GM12878 (cell line): ENCODE measurements at regions not wholly inside any gene's neighbourhood (a gene's known extent, or its start where the extent isn't known, plus 50 kb on each side); places are given as distances from the start of the nearest gene placed in this dataset.

ENCODE experiments used
- ATAC-seq: fragments of 200-7000 bp; cut with Tn5 transposase; 3 replicates; pipeline ENCODE4 v1.9.1; 2020; ENCODE audit warnings: mild to moderate bottlenecking, moderate library complexity
- BruUV-seq: library from RNA; stranded (reverse); fragments of 400-500 nt; replicated peaks from 2 replicates; lab custom pipeline; 2021; lab: Mats Ljungman, UMichigan
- CTCF ChIA-PET: fragments of 300-600 bp; sonication (Branson Sonifier 250); formaldehyde crosslinking; extraction: SDS; loops from one replicate; lab custom pipeline; 2021; ENCODE audit warnings: inconsistent platforms; lab: Yijun Ruan, JAX
- POLR2A ChIA-PET: fragments of 350-600 bp; formaldehyde crosslinking; extraction: SDS; loops from one replicate; lab custom pipeline; 2021; ENCODE audit warnings: inconsistent platforms; lab: Charles Lee
- RAD21 ChIA-PET: fragments of 300-600 bp; sonication (Branson Sonifier 250); formaldehyde crosslinking; loops from one replicate; lab custom pipeline; 2023; ENCODE audit warnings: antibody characterized with exemption; ENCODE audit not compliant: unreplicated experiment; lab: Charles Lee
- SMC1A ChIA-PET: fragments of 300-600 bp; sonication (Branson Sonifier 250); formaldehyde crosslinking; loops from one replicate; lab custom pipeline; 2023; ENCODE audit not compliant: unreplicated experiment, uncharacterized antibody; lab: Charles Lee
- DNase-seq: peaks from one replicate; pipeline ENCODE4 v3.0.0-alpha.2; 2011; ENCODE audit warnings: low read depth, low spot score
- FAIRE-seq: peaks from 3 replicates; lab custom pipeline; 2011; peaks lifted over from hg19 to GRCh38; lab: Jason Lieb, UNC
- H2AFZ ChIP-seq: 2 replicates; pipeline ENCODE4 v1.6.0; 2011; ENCODE audit warnings: low read depth, low read length, control low read depth; ENCODE audit not compliant: control insufficient read depth
- H3K27ac ChIP-seq: 2 replicates; pipeline ENCODE4 v1.5.1; 2011; ENCODE audit warnings: control low read depth; ENCODE audit not compliant: control insufficient read depth, insufficient read depth
- H3K27me3 ChIP-seq, 2 experiments: replicated peaks in 1 of 2; 2 replicates each; pipeline versions ENCODE4 v1.6.0 to v1.6.1; 2011; ENCODE audit warnings: low read length in 1 of 2; ENCODE audit not compliant: control insufficient read depth in 2 of 2, insufficient read depth in 2 of 2
- H3K36me3 ChIP-seq, 2 experiments: 2 replicates each; pipeline ENCODE4 v1.5.1; 2011; ENCODE audit warnings: low read length in 1 of 2; ENCODE audit not compliant: control insufficient read depth in 2 of 2, insufficient read depth in 2 of 2
- H3K4me1 ChIP-seq: 2 replicates; pipeline ENCODE4 v1.6.1; 2011; ENCODE audit warnings: mild to moderate bottlenecking, low read length, moderate library complexity, mixed read lengths; ENCODE audit not compliant: control insufficient read depth, insufficient read depth
- H3K4me2 ChIP-seq: 2 replicates; pipeline ENCODE4 v1.6.0; 2011; ENCODE audit warnings: control low read depth; ENCODE audit not compliant: control insufficient read depth, insufficient read depth
- H3K4me3 ChIP-seq: fragments of 200-600 bp; sonication (generic); 2 replicates; pipeline ENCODE4 v1.5.1; 2016
- H3K79me2 ChIP-seq: 2 replicates; pipeline ENCODE4 v1.6.0; 2011; ENCODE audit warnings: low read length; ENCODE audit not compliant: control insufficient read depth, insufficient read depth
- H3K9ac ChIP-seq: 2 replicates; pipeline ENCODE4 v1.8.0; 2011; ENCODE audit warnings: low read length, control low read depth, mixed read lengths; ENCODE audit not compliant: control insufficient read depth, insufficient read depth
- H3K9me3 ChIP-seq: replicated peaks from 3 replicates; pipeline ENCODE4 v1.5.1; 2011; ENCODE audit warnings: mild to moderate bottlenecking, low read length; ENCODE audit not compliant: control insufficient read depth, insufficient read depth
- H4K20me1 ChIP-seq: 2 replicates; pipeline ENCODE4 v1.6.0; 2011; ENCODE audit not compliant: control insufficient read depth, insufficient read depth
- ATF3 ChIP-seq: IDR thresholded peaks from 2 replicates; pipeline ENCODE4 v1.6.1; 2011; ENCODE audit warnings: low read depth, mild to moderate bottlenecking, low read length, moderate library complexity, borderline replicate concordance; ENCODE audit errors: extremely low read depth
- BCL11A ChIP-seq: IDR thresholded peaks from 2 replicates; pipeline ENCODE4 v1.6.1; 2011; ENCODE audit warnings: low read depth, low read length
- ELK1 ChIP-seq: IDR thresholded peaks from 2 replicates; pipeline ENCODE4 v1.6.1; 2012; ENCODE audit warnings: low read depth, low read length, improper control_type of control experiment
- IKZF2 ChIP-seq, 2 experiments: fragments of 450-650 bp; IDR thresholded peaks; 2 replicates each; pipeline ENCODE4 v1.6.1; 2017; ENCODE audit warnings: mild to moderate bottlenecking in 2 of 2, moderate library complexity in 2 of 2
- KDM1A ChIP-seq: fragments of 200-600 bp; sonication (generic); IDR thresholded peaks from 2 replicates; pipeline ENCODE4 v1.6.1; 2016; ENCODE audit warnings: borderline replicate concordance
- NFXL1 ChIP-seq: fragments of 450-650 bp; IDR thresholded peaks from 2 replicates; pipeline ENCODE4 v1.6.1; 2017; ENCODE audit warnings: antibody characterized with exemption, mild to moderate bottlenecking, borderline replicate concordance
- RAD21 ChIP-seq: IDR thresholded peaks from 2 replicates; pipeline ENCODE4 v1.6.1; 2011; ENCODE audit warnings: mild to moderate bottlenecking, low read depth, low read length, moderate library complexity; ENCODE audit not compliant: insufficient read depth
- RCOR1 ChIP-seq: conservative IDR thresholded peaks from 2 replicates; pipeline ENCODE4 v1.6.1; 2012; ENCODE audit warnings: low read depth, low read length, improper control_type of control experiment
- SPI1 ChIP-seq: IDR thresholded peaks from 2 replicates; pipeline ENCODE4 v1.6.1; 2011; ENCODE audit warnings: low read depth, mild to moderate bottlenecking, low read length, moderate library complexity, borderline replicate concordance; ENCODE audit not compliant: insufficient read depth
- YBX1 ChIP-seq: fragments of 450-650 bp; IDR thresholded peaks from 2 replicates; pipeline ENCODE4 v1.6.1; 2016; ENCODE audit warnings: antibody characterized with exemption
- ZNF217 ChIP-seq: fragments of 450-650 bp; IDR thresholded peaks from 2 replicates; pipeline ENCODE4 v1.6.1; 2017; ENCODE audit warnings: antibody characterized with exemption, mild to moderate bottlenecking
- ZNF687 ChIP-seq: fragments of 450-650 bp; IDR thresholded peaks from 2 replicates; pipeline ENCODE4 v1.6.1; 2017; ENCODE audit warnings: mild to moderate bottlenecking, moderate library complexity
- WGBS: methylation state at CpG from one replicate; pipeline ENCODE4 v1.1.6; 2016; ENCODE audit warnings: low lambda C conversion rate; ENCODE audit not compliant: insufficient replicate concordance, insufficient coverage; ENCODE audit errors: missing lambda C conversion rate; 5-methylcytosine and 5-hydroxymethylcytosine counted together
- in situ Hi-C: fragments of 300-500 bp; cut with MboI; formaldehyde crosslinking; loops from 9 replicates; pipeline ENCODE4 v1.14.3; 2018; ENCODE audit warnings: mixed read lengths
- intact Hi-C: fragments of 100-400 bp; cut with micrococcal nuclease; formaldehyde crosslinking; loops from one replicate; pipeline ENCODE4 v1.14.2; 2022; ENCODE audit not compliant: unreplicated experiment

GRCh38 chr4:132824761-132825160 is 324.3 kb upstream of the PCDH10 start:
- 52% methylated on average over 8 of the region's 8 CpGs for WGBS

More at GRCh38 chr4:132824761-132825160, 324.3 kb upstream of the PCDH10 start:
- no peaks in the 10 kb centered on the region for H3K79me2 ChIP-seq
- H3K27ac ChIP-seq = no peak overlapping the region
- no peak overlapping the region for H3K9ac ChIP-seq
- no peak for FAIRE-seq
- DNase-seq = no peak
- H4K20me1 ChIP-seq = no peaks in the 10 kb centered on the region
- no peaks in the 10 kb centered on the region for H3K4me1 ChIP-seq
- SMC1A ChIA-PET = no interaction called here
- no peak for TF ChIP-seq YBX1
- TF ChIP-seq RCOR1 = no peak
- TF ChIP-seq KDM1A = no peak
- TF ChIP-seq ATF3 = no peak
- TF ChIP-seq SPI1 = no peak
- TF ChIP-seq ZNF217 = no peak
- no peak for TF ChIP-seq NFXL1
- no peak for TF ChIP-seq ELK1
- no peak for TF ChIP-seq BCL11A
- no peak for TF ChIP-seq RAD21
- no peak for TF ChIP-seq ZNF687
- TF ChIP-seq IKZF2 (IDR thresholded peaks at IDR 0.05) = no peak
- TF ChIP-seq, all 136 proteins: peak for 0
- intact Hi-C loops (no loop called here), in situ Hi-C loops (no loop called here)
- ChIA-PET RAD21 (no interaction called here), POLR2A (no interaction called here), CTCF (interaction anchor here (0.7 kb wide), 1 partner anchor 14 kb away, joined by 3 read pairs; no protein-coding TSS in a partner anchor)
- Histone ChIP-seq H3K36me3 (no peaks in the 10 kb centered on the region), H3K4me3 (no peak overlapping the region), H3K4me2 (no peak overlapping the region), H3K9me3 (no peaks in the 10 kb centered on the region), H3K27me3 (no peaks in the 10 kb centered on the region), H2AFZ (no peak overlapping the region)
- BruUV-seq = no TSS peak
- no peak for ATAC-seq
